Islet of Langerhans (tissue), 1 donor: ENCODE measurements at regions not wholly inside any gene's neighbourhood (a gene's known extent, or its start where the extent isn't known, plus 50 kb on each side); places are given as distances from the start of the nearest gene placed in this dataset.
"Not testable (repeated sequence)": the region's sequence is repeated elsewhere in the genome, so short reads cannot be mapped to it uniquely, and the experiment has no call there.

Source experiments
- FAIRE-seq: peaks from one replicate; lab custom pipeline; 2011; peaks lifted over from hg19 to GRCh38; lab: Jason Lieb, UNC

DNA sequence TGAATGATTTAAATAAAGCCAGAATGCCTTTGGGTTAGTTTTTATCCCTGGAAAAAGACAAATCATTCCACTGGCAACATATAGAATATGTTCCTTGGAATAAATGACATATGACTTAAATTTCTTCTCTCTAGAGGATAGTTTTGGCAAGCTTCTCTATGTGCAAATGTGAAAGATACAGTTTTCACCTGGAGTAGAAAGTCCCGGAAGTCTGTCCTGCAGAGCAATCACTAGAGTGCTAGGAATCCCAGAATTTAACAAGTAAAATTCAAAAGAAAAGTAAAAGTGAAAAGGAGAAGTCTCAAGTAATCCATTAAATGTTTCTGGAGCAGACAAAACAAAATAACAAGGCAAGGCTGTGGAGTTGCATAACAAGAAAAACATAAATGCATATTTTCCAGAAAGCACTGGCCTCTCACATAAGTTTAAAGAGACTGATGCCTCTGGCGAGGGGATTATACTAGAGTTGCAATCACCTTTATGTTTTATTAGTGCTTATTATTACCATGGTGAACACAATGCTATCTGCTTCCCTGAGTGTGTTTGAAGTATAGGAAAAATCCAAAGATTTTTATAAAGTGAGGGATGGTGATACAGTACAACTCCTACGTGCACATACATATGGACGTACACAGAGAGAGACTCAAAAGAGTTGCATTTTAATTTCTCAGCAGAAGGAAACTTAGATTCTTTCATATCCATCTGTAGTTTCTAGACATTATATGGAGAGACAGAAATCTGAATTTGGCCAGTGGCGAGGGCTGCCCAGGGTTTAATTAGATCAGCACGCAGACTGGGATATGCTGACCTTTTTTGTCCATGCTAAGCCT, 188.3 kb upstream of the ANKRD55 start:
- FAIRE-seq, result no peak

DNA sequence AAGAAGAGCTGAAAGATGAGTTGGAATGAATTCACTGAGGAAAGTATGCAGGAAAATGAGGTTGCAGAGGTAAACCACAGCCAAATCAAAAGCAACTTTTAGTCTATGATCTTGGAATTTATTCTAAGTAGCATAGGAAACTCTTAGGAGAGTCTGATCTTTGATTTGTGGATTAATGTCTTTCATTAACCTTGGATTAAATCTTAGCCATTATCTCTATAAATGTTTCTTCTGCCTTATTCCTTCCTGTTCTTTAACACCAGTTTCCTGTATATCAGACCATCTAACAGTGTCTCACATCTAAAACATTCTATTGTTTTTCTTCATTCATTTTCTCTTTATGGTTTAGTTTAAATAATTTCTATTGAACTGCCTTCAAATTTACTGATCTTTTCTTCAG, 187.2 kb upstream of the ANKRD55 start:
- FAIRE-seq, result no peak

DNA sequence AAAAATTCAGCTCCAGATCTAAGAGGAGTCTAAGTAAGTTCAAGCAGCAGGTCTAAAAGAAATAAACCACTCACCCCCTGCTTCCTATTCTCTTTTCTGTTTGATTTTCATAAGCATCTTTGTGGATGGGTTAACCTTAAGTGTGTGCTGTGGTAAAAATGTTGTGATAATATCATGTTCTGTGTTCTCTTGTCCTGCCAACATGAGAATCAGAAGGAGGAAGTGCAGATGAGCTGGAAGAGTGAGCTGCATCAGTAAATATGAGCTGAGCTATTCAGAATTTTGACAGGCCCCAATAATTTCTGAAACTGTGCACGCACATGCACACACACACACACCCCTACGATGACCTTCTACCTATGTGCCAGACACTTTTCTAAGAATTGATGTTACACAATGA, 186.5 kb upstream of the ANKRD55 start:
- no peak for FAIRE-seq

- FAIRE-seq, result no peak
Measured at GRCh38 chr5:56415356-56415765, 182.2 kb upstream of the ANKRD55 start.

GRCh38 chr5:56414066-56414465, 180.9 kb upstream of the ANKRD55 start:
- no peak for FAIRE-seq

GRCh38 chr5:56413546-56413945, 180.4 kb upstream of the ANKRD55 start:
- no peak for FAIRE-seq

- no peak for FAIRE-seq
Measured at GRCh38 chr5:56412601-56413379, 179.7 kb upstream of the ANKRD55 start.

DNA sequence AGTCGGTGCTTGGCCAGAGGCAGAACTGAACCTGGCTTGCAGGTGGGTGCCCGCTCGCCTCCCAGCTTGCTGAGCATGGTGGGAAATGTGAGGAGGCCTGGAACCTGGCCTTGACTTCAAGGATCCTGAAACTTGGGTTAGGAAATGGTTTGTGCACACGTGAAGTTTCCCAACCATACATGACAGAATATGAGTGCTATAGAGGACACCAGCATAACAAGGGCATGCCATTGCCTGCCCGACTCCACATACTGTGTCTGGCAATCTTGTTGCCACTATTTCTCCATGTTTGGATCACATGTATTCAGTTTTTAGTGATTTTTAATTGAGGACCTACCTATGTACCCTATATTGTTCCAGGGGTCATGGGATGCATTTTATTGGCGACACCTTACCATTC, 177.6 kb upstream of the ANKRD55 start:
- FAIRE-seq, result no peak

GRCh38 chr5:56409331-56410190, 176.4 kb upstream of the ANKRD55 start:
- no peak for FAIRE-seq

- no peak for FAIRE-seq
Measured at GRCh38 chr5:56406838-56407237, 173.7 kb upstream of the ANKRD55 start.

- FAIRE-seq, result no peak
Measured at GRCh38 chr5:56406221-56406620, 173.1 kb upstream of the ANKRD55 start.

- FAIRE-seq, result no peak
Measured at GRCh38 chr5:56405116-56405908, 172.2 kb upstream of the ANKRD55 start.

DNA sequence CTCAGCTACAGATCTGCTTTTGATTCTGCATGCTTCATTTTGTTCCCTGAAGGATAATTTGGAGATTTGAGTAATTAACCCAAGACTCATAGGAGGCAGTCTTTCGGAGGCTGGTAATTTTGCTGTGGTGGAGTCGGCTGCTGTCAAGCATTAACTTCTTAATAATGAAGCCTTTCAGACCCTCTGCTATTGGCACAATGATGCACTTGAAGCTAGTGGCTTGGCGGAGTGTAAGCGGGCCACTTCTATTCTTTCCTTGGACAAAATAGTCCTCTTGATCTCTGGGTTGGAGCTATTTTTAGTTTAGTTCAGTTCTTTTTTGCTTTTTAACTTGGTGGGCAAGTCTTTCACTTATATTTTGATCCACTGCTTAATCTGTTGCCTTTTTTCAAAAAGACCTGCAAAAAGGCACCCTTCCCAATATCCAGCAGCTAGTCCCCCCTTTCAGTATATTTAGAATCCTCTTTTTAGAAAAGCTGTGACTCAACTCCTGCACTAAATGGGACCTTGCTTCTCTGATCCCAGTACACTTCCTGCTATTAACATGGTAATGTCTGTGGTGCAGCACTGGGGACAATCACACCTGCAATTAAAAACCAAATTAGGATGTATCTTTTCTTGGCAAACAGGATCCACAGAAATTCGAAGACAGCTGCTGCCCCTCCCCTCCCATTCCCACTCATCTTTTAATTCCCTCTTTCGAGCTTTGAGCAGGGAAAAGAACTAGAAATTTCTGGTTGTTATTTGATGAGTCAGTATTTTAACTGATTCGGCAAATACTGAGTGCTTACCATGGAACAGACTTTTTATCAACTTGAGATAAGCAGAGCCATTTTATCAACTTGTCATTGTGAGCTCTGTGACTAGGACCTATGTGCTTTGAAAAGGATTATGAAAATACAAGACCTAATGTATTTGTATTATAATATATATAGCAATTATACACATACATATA, 169.4 kb upstream of the ANKRD55 start:
- no peak for FAIRE-seq

GRCh38 chr5:56397796-56398195, 164.7 kb upstream of the ANKRD55 start:
- not testable (repeated sequence) for FAIRE-seq

GRCh38 chr5:56396634-56397033, 163.5 kb upstream of the ANKRD55 start:
- no peak for FAIRE-seq

DNA sequence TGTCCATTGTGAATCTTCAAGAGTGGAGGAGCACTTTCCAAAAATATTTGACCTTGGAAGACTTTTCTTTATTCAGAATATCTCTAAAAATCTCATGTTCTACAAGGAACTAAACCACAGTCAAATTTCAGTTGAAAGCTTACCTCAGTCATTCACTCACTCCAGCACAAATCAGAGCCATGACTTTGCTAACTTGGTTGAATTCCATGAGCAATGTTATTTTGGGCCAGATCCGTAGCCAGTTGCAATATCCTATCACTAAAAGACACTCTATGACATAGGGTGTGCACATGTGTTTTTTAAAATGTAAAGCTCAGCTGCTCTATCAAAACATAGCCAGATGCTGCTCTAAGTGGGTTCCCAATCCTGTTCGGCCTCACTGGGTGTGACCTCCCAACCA, 156.1 kb upstream of the ANKRD55 start:
- no peak for FAIRE-seq

- FAIRE-seq, result no peak
Measured at GRCh38 chr5:56388229-56388985, 155.3 kb upstream of the ANKRD55 start.

DNA sequence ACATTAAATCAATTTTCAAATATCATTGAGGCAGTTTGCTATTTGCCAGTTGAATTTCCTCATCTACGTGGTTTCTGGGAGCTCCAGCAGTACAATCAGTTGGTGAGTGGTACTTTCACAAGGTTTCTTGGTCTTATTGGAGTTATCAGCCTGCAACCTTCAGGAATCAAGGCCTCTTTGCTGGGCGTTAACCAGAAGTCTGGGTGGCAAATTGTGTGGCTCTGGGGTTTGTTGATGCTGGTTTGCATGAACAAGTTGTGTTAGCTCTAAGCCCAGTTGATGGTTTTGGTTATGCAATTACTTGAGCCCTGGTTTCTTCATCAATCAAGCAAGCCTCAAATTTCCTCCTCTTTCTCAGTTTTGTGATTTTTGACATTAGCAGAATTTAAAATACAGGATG, 152.9 kb upstream of the ANKRD55 start:
- no peak for FAIRE-seq

DNA sequence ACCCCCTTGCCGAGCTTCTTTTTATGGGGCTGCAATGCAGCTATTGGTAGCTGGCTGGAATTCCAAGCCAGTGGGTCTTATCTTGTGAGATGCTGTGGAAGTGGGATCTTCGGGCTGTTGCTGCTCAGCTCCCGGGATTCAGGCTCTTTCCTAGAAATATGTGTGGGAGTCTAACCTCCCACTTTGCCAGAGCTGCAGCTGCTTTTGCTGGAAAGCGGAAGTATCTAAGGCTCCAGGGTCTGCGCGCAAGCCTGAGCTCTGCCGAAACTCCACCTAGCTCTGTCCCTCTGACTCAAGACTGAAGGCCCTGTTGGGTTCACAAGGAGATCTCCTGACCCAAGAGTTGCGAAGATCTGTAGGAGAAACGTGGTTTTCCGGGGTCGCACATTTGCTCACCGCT, 151.1 kb upstream of the ANKRD55 start:
- FAIRE-seq, result no peak

- FAIRE-seq, result no peak
Measured at GRCh38 chr5:56383761-56384160, 150.6 kb upstream of the ANKRD55 start.
